NT2/D1 (cell line): ENCODE measurements at regions not wholly inside any gene's neighbourhood (a gene's known extent, or its start where the extent isn't known, plus 50 kb on each side); places are given as distances from the start of the nearest gene placed in this dataset.
"Not testable (repeated sequence)": the region's sequence is repeated elsewhere in the genome, so short reads cannot be mapped to it uniquely, and the experiment has no call there.

ENCODE experiments used
- DNase-seq: peaks from one replicate; pipeline ENCODE4 v3.0.0-alpha.2; 2011; ENCODE audit warnings: low read depth, low spot score
- H3K27me3 ChIP-seq: 2 replicates; pipeline ENCODE4 v1.6.0; 2011; ENCODE audit warnings: mild to moderate bottlenecking; ENCODE audit not compliant: insufficient read length, insufficient read depth
- H3K36me3 ChIP-seq: 2 replicates; pipeline ENCODE4 v1.6.1; 2011; ENCODE audit warnings: mild to moderate bottlenecking, low read length, mixed read lengths; ENCODE audit not compliant: insufficient read depth, insufficient read length
- H3K4me1 ChIP-seq: 2 replicates; pipeline ENCODE4 v1.5.1; 2011; ENCODE audit not compliant: insufficient read depth, insufficient read length
- H3K4me3 ChIP-seq: 2 replicates; pipeline ENCODE4 v1.5.1; 2011; ENCODE audit warnings: low read depth; ENCODE audit not compliant: insufficient read length
- H3K9ac ChIP-seq: 2 replicates; pipeline ENCODE4 v1.6.0; 2011; ENCODE audit warnings: low read depth; ENCODE audit not compliant: insufficient read length
- H3K9me3 ChIP-seq: 2 replicates; pipeline ENCODE4 v1.5.1; 2011; ENCODE audit warnings: mild to moderate bottlenecking, low read length; ENCODE audit not compliant: insufficient read depth
- SUZ12 ChIP-seq: IDR thresholded peaks from 2 replicates; pipeline ENCODE4 v1.6.1; 2011; ENCODE audit not compliant: insufficient read length, insufficient read depth; ENCODE audit errors: extremely low read depth
- YY1 ChIP-seq: IDR thresholded peaks from 2 replicates; pipeline ENCODE4 v1.6.1; 2011; ENCODE audit not compliant: insufficient read length, insufficient read depth
- ZNF274 ChIP-seq: IDR thresholded peaks from 2 replicates; pipeline ENCODE4 v1.6.1; 2011; ENCODE audit warnings: mild to moderate bottlenecking, low read depth, low read length

GRCh38 chr11:109046284-109046992, 375.6 kb upstream of the C11orf87 start:
- Histone ChIP-seq H3K9ac (no peak overlapping the region), H3K9me3 (no peaks in the 10 kb centered on the region), H3K4me3 (no peak overlapping the region), H3K4me1 (no peaks in the 10 kb centered on the region), H3K36me3 (no peaks in the 10 kb centered on the region), H3K27me3 (no peaks in the 10 kb centered on the region)
- no peak for DNase-seq
- TF ChIP-seq SUZ12 (no peak), ZNF274 (no peak), YY1 (no peak)

- no peaks in the 10 kb centered on the region for H3K36me3 ChIP-seq
- TF ChIP-seq SUZ12 = no peak
- no peak for TF ChIP-seq ZNF274
- no peak for TF ChIP-seq YY1
- no peak for DNase-seq
- no peaks in the 10 kb centered on the region for H3K9me3 ChIP-seq
- no peak overlapping the region for H3K9ac ChIP-seq
- H3K27me3 ChIP-seq = no peaks in the 10 kb centered on the region
- H3K4me3 ChIP-seq = no peak overlapping the region
- no peaks in the 10 kb centered on the region for H3K4me1 ChIP-seq
Measured at GRCh38 chr11:109048098-109048497, 373.9 kb upstream of the C11orf87 start.

GRCh38 chr11:109051200-109051599, 370.8 kb upstream of the C11orf87 start:
- DNase-seq = no peak

GRCh38 chr11:109059402-109059801, 362.6 kb upstream of the C11orf87 start:
- no peak overlapping the region for H3K4me3 ChIP-seq
- no peaks in the 10 kb centered on the region for H3K27me3 ChIP-seq
- DNase-seq = no peak
- H3K36me3 ChIP-seq = no peaks in the 10 kb centered on the region
- no peaks in the 10 kb centered on the region for H3K4me1 ChIP-seq
- TF ChIP-seq ZNF274 (no peak), SUZ12 (no peak), YY1 (no peak)
- no peak overlapping the region for H3K9ac ChIP-seq
- no peaks in the 10 kb centered on the region for H3K9me3 ChIP-seq

More at GRCh38 chr11:109051200-109051599, 370.8 kb upstream of the C11orf87 start:
- no peak overlapping the region for H3K9ac ChIP-seq
- no peaks in the 10 kb centered on the region for H3K27me3 ChIP-seq
- no peak for TF ChIP-seq SUZ12
- H3K4me3 ChIP-seq = no peak overlapping the region
- no peaks in the 10 kb centered on the region for H3K4me1 ChIP-seq
- no peaks in the 10 kb centered on the region for H3K9me3 ChIP-seq
- no peaks in the 10 kb centered on the region for H3K36me3 ChIP-seq

GRCh38 chr11:109061394-109061793, 360.6 kb upstream of the C11orf87 start:
- TF ChIP-seq ZNF274 (no peak), SUZ12 (no peak), YY1 (no peak)
- H3K9me3 ChIP-seq = no peaks in the 10 kb centered on the region
- no peaks in the 10 kb centered on the region for H3K36me3 ChIP-seq
- no peak overlapping the region for H3K4me3 ChIP-seq
- no peak for DNase-seq
- H3K27me3 ChIP-seq = no peaks in the 10 kb centered on the region
- H3K4me1 ChIP-seq = no peaks in the 10 kb centered on the region
- no peak overlapping the region for H3K9ac ChIP-seq

GRCh38 chr11:109062445-109062844, 359.5 kb upstream of the C11orf87 start:
- DNase-seq = no peak
- no peak for TF ChIP-seq SUZ12
- TF ChIP-seq ZNF274 = no peak
- TF ChIP-seq YY1 = no peak
- no peaks in the 10 kb centered on the region for H3K4me1 ChIP-seq
- no peak overlapping the region for H3K4me3 ChIP-seq
- H3K36me3 ChIP-seq = no peaks in the 10 kb centered on the region
- H3K27me3 ChIP-seq = no peaks in the 10 kb centered on the region
- H3K9ac ChIP-seq = no peak overlapping the region
- no peaks in the 10 kb centered on the region for H3K9me3 ChIP-seq

GRCh38 chr11:109062871-109063270, 359.1 kb upstream of the C11orf87 start:
- no peaks in the 10 kb centered on the region for H3K36me3 ChIP-seq
- H3K4me3 ChIP-seq = no peak overlapping the region
- DNase-seq = no peak
- no peaks in the 10 kb centered on the region for H3K27me3 ChIP-seq
- H3K9ac ChIP-seq = no peak overlapping the region
- no peaks in the 10 kb centered on the region for H3K4me1 ChIP-seq
- H3K9me3 ChIP-seq = no peaks in the 10 kb centered on the region
- TF ChIP-seq SUZ12 (no peak), YY1 (no peak), ZNF274 (no peak)

- not testable (repeated sequence) for H3K9me3 ChIP-seq, H3K9ac ChIP-seq, H3K27me3 ChIP-seq, DNase-seq, H3K36me3 ChIP-seq, H3K4me1 ChIP-seq, H3K4me3 ChIP-seq
Measured at GRCh38 chr11:109064618-109065311, 357.2 kb upstream of the C11orf87 start.
